Right lobe of liver (tissue), 4 donors: ENCODE measurements at regions not wholly inside any gene's neighbourhood (a gene's known extent, or its start where the extent isn't known, plus 50 kb on each side); places are given as distances from the start of the nearest gene placed in this dataset.

Experiments
- POLR2A ChIP-seq: fragments of 450-650 bp; IDR thresholded peaks from one replicate; pipeline ENCODE4 v1.6.1; 2017; ENCODE audit warnings: antibody characterized with exemption, mild to moderate bottlenecking
- TF ChIP-seq, protein P1 (sequence below), 4 donors: fragments of 200-600 bp in 3 of 4; fragments of 450-650 bp in 1 of 4; IDR thresholded peaks; one replicate each; pipeline versions ENCODE4 v1.5.1 to v1.8.0; 2016 to 2022; ENCODE audit warnings: antibody characterized with exemption in 4 of 4, mild to moderate bottlenecking in 2 of 4
- donor health status: DM: no; HTN: no; CAD: no.
- donor health status: DM: no; HTN: no; CAD: no.
- donor health status: DM: no; HTN: yes; CAD: no.

DNA sequence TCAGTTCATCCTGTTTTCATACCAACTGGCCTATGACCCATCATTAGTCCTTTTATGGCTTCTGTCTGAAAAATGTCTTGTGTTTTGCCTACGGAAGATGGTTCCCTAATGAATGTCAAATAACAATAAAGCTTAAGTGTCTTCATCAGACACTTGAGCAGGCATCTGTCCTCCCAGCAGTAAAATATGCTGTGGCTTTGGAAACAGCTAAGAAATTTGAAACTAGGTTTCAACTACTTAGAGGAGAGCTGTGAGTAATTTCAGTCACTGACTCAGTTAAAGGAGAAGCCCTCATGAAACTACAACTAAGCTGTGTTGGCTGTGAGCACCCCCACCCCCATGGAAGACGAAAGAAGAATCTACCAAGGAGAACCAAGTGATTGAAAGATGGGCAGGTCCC, 409.4 kb upstream of the PPP2R3A start:
- TF ChIP-seq, protein P1, sequence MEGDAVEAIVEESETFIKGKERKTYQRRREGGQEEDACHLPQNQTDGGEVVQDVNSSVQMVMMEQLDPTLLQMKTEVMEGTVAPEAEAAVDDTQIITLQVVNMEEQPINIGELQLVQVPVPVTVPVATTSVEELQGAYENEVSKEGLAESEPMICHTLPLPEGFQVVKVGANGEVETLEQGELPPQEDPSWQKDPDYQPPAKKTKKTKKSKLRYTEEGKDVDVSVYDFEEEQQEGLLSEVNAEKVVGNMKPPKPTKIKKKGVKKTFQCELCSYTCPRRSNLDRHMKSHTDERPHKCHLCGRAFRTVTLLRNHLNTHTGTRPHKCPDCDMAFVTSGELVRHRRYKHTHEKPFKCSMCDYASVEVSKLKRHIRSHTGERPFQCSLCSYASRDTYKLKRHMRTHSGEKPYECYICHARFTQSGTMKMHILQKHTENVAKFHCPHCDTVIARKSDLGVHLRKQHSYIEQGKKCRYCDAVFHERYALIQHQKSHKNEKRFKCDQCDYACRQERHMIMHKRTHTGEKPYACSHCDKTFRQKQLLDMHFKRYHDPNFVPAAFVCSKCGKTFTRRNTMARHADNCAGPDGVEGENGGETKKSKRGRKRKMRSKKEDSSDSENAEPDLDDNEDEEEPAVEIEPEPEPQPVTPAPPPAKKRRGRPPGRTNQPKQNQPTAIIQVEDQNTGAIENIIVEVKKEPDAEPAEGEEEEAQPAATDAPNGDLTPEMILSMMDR (IDR thresholded peaks at IDR 0.05): no peak
- TF ChIP-seq POLR2A: no peak
